Neuronal stem cell (in vitro differentiated cells): ENCODE measurements at regions not wholly inside any gene's neighbourhood (a gene's known extent, or its start where the extent isn't known, plus 50 kb on each side); places are given as distances from the start of the nearest gene placed in this dataset.
A peak's percentile ranks its signal among the peaks of the same experiment; 100 is the strongest.
"Not testable (repeated sequence)": the region's sequence is repeated elsewhere in the genome, so short reads cannot be mapped to it uniquely, and the experiment has no call there.

Experiments
- DNase-seq: peaks from one replicate; pipeline ENCODE4 v3.0.0-alpha.2; 2013; ENCODE audit warnings: low spot score
- H2AFZ ChIP-seq: one replicate; pipeline ENCODE4 v1.6.1; 2013; ENCODE audit warnings: mild to moderate bottlenecking, low read length, inconsistent platforms
- H2AK5ac ChIP-seq: 2 replicates; pipeline ENCODE4 v1.6.1; 2013; ENCODE audit warnings: low read depth, mild to moderate bottlenecking, inconsistent platforms, low read length, moderate library complexity, mixed read lengths
- H2BK120ac ChIP-seq: 2 replicates; pipeline ENCODE4 v1.6.1; 2013; ENCODE audit warnings: low read depth, mild to moderate bottlenecking, inconsistent platforms, low read length, moderate library complexity, mixed read lengths
- H2BK12ac ChIP-seq: one replicate; pipeline ENCODE4 v1.6.1; 2013; ENCODE audit warnings: low read length, inconsistent platforms
- H2BK15ac ChIP-seq: 2 replicates; pipeline ENCODE4 v1.6.1; 2013; ENCODE audit warnings: mild to moderate bottlenecking, low read length, inconsistent platforms, mixed read lengths
- H2BK5ac ChIP-seq: one replicate; pipeline ENCODE4 v1.6.1; 2013; ENCODE audit warnings: inconsistent platforms, mild to moderate bottlenecking, low read length, moderate library complexity
- H3K14ac ChIP-seq: one replicate; pipeline ENCODE4 v1.6.1; 2013; ENCODE audit warnings: low read length, inconsistent platforms
- H3K18ac ChIP-seq: 2 replicates; pipeline ENCODE4 v1.6.1; 2013; ENCODE audit warnings: low read length, inconsistent platforms
- H3K23ac ChIP-seq: 2 replicates; pipeline ENCODE4 v1.6.1; 2013; ENCODE audit warnings: low read depth, mild to moderate bottlenecking, mixed read lengths, low read length, inconsistent platforms; ENCODE audit not compliant: poor library complexity
- H3K27ac ChIP-seq: replicated peaks from 3 replicates; pipeline ENCODE4 v1.5.1; 2013; ENCODE audit warnings: low read length, inconsistent platforms
- H3K27me3 ChIP-seq, 3 experiments: 2 replicates each; pipeline ENCODE4 v1.6.1; 2013; ENCODE audit warnings: low read length in 3 of 3, mild to moderate bottlenecking in 2 of 3, inconsistent platforms in 1 of 3, low read depth in 1 of 3, mixed read lengths in 1 of 3, moderate library complexity in 1 of 3; ENCODE audit not compliant: control insufficient read depth in 3 of 3, insufficient read depth in 3 of 3
- H3K36me3 ChIP-seq, 2 donors: replicated peaks in 1 of 2; 2 replicates each; pipeline ENCODE4 v1.6.1; 2013; ENCODE audit warnings: low read length in 2 of 2; ENCODE audit not compliant: control insufficient read depth in 2 of 2, insufficient read depth in 2 of 2
- H3K4ac ChIP-seq: 2 replicates; pipeline ENCODE4 v1.6.1; 2013; ENCODE audit warnings: inconsistent platforms, mild to moderate bottlenecking, low read length, moderate library complexity
- H3K4me1 ChIP-seq, 2 donors: 1 replicate in 1 of 2; 2 replicates in 1 of 2; pipeline ENCODE4 v1.6.1; 2013; ENCODE audit warnings: low read length in 2 of 2, low read depth in 1 of 2; ENCODE audit not compliant: control insufficient read depth in 2 of 2, insufficient read depth in 1 of 2
- H3K4me2 ChIP-seq: one replicate; pipeline ENCODE4 v1.6.1; 2013; ENCODE audit warnings: mild to moderate bottlenecking, low read length, inconsistent platforms; ENCODE audit not compliant: insufficient read depth, poor library complexity, severe bottlenecking
- H3K4me3 ChIP-seq, 2 donors: 2 replicates each; pipeline ENCODE4 v1.5.1; 2013; ENCODE audit warnings: low read length in 2 of 2, mild to moderate bottlenecking in 2 of 2, inconsistent platforms in 1 of 2, moderate library complexity in 1 of 2
- H3K79me1 ChIP-seq: one replicate; pipeline ENCODE4 v1.6.1; 2013; ENCODE audit warnings: low read depth, mild to moderate bottlenecking, inconsistent platforms, low read length, moderate library complexity
- H3K9ac ChIP-seq: one replicate; pipeline ENCODE4 v1.6.1; 2013; ENCODE audit warnings: mild to moderate bottlenecking, low read depth, low read length, inconsistent platforms; ENCODE audit not compliant: poor library complexity
- H3K9me3 ChIP-seq, 2 donors: replicated peaks in 1 of 2; 2 replicates each; pipeline versions ENCODE3 to v1.6.1; 2013; ENCODE audit warnings: low read length in 2 of 2, mild to moderate bottlenecking in 2 of 2, inconsistent platforms in 1 of 2, low read depth in 1 of 2, mixed read lengths in 1 of 2, moderate library complexity in 1 of 2; ENCODE audit not compliant: control insufficient read depth in 2 of 2, insufficient read depth in 1 of 2
- H4K8ac ChIP-seq: one replicate; pipeline ENCODE4 v1.6.1; 2013; ENCODE audit warnings: low read depth, mild to moderate bottlenecking, inconsistent platforms, low read length, moderate library complexity
- H4K91ac ChIP-seq: one replicate; pipeline ENCODE4 v1.6.1; 2013; ENCODE audit warnings: low read length, low read depth, mild to moderate bottlenecking, inconsistent platforms; ENCODE audit not compliant: poor library complexity
- whole genome bisulfite sequencing, 2 donors: extraction: QIAGEN DNeasy Blood & Tissue Kit; methylation state at CpG; one replicate each; pipeline ENCODE4 v1.1.7; 2013; ENCODE audit warnings: missing lambda C conversion rate in 2 of 2, mixed read lengths in 1 of 2; ENCODE audit not compliant: insufficient read length in 2 of 2, insufficient replicate concordance in 1 of 2; ENCODE audit errors: extremely low coverage in 2 of 2; 5-methylcytosine and 5-hydroxymethylcytosine counted together

DNA sequence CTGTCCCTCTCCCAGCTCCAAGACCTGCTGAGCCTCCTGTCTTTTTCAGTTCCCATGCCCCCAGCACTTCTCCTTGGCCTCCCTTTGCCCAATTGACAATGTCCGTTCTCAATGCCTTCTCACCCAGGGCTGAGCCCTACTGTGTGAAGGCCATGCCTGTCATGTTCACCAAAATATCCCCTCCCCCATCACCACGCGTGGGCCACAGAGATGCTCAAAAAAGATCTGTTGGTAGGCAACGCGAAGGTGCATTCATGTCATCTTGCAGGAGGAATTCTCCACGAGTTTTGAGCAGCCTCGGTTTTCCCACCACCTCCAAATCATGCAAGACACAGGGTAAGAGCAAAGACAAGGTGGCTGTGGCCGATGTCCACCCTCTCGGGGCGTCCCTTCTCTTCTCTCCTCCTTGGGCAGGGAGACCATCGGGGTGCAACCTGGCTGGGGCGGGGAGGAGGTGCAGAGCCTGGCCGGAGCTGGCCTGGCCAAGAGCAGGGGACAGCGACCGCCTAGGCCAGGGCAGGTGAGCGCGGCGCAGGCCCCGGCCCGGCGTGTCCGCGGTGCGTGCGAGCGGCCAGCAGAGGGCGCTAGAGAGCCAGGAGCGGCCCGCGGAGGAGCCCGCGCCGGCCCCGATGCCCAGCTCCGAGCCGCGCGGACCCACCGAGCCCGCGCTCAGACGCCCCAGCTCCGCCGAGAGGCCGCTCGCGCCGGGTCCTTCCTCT, 56.3 kb upstream of the KRTAP5-11 start:
- not testable (repeated sequence) for H3K36me3 ChIP-seq, H3K14ac ChIP-seq, H3K27ac ChIP-seq, H2BK15ac ChIP-seq, H3K4ac ChIP-seq, H3K79me1 ChIP-seq, H4K91ac ChIP-seq, H3K23ac ChIP-seq, H2BK120ac ChIP-seq, H2BK12ac ChIP-seq, H4K8ac ChIP-seq, H3K9ac ChIP-seq, H2BK5ac ChIP-seq, H3K4me1 ChIP-seq, H2AK5ac ChIP-seq, H3K9me3 ChIP-seq
- Histone ChIP-seq H3K27me3 (peaks cover 0 to 12% (median 10%) of the 10 kb centered on the region in 3 experiments), H3K4me3 (peak overlapping the region in 1 of 2 donors; percentile 73), H3K4me2 (peak overlapping the region; percentile 45), H3K18ac (peak overlapping the region; percentile 76), H2AFZ (peak overlapping the region; percentile 87)
- peak; percentile 58 for DNase-seq
- no CpG with 5 or more reads among the region's 48 CpGs for WGBS, 2 donors

DNA sequence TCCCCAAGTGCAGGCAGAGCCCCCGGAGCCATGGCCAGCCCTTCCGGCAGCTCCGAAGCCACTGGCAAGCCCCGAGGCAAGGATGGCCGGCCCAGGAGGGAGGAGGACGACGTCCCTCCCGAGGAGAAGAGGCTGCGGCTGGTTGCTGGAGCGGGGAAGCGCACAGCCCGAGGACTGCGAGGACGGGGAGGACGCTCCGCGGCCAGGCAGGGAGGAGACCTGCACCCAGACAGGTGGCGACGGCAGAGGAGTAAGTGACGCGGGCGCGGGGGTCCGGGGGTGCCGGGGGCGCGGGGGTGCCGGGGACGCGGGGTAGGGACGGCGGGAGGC, 56.8 kb upstream of the KRTAP5-11 start:
- not testable (repeated sequence) for H2AK5ac ChIP-seq, H3K9me3 ChIP-seq, H4K91ac ChIP-seq, H3K4ac ChIP-seq, H2BK12ac ChIP-seq, H3K14ac ChIP-seq, H2BK15ac ChIP-seq, H2BK5ac ChIP-seq, H3K23ac ChIP-seq, H3K79me1 ChIP-seq, H3K4me1 ChIP-seq, H3K27ac ChIP-seq, H3K36me3 ChIP-seq, H4K8ac ChIP-seq, H2BK120ac ChIP-seq
- Histone ChIP-seq H3K4me2 (peak overlapping the region; percentile 45), H3K9ac (peak overlapping the region; percentile 70), H3K18ac (peak overlapping the region; percentile 76), H2AFZ (peak overlapping the region; percentile 87), H3K27me3 (peaks cover 0 to 12% (median 10%) of the 10 kb centered on the region in 3 experiments), H3K4me3 (peak overlapping the region; percentile 12 to 73)
- DNase-seq, result peak; percentile 15
- no CpG with 5 or more reads among the region's 32 CpGs for WGBS, 2 donors

DNA sequence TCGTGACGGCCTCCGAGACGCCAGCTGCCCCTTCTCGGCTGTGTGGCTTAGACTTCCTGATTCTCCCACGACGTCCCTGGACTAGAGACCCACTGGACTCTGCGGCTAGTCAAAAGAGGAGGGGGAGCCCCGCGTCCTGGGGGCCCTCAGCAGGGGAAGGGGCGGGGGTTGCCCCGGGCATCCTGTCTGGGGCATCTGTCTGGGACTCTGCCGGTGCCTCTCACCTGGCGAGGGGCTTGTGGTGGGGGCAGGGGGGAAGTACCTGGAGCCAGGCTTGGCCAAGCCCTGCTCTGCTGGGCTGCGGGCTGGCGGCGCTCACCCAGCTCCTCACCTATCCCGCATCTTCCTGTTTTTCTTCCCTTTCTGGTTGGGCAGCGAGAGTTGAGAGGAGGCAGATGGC, 57.2 kb upstream of the KRTAP5-11 start:
- not testable (repeated sequence) for H3K4me1 ChIP-seq, H3K27ac ChIP-seq, H3K4me3 ChIP-seq, DNase-seq, H2AFZ ChIP-seq, H4K8ac ChIP-seq, H3K14ac ChIP-seq, H4K91ac ChIP-seq, H2BK5ac ChIP-seq, H3K9ac ChIP-seq, H3K9me3 ChIP-seq, H2BK15ac ChIP-seq, H2BK12ac ChIP-seq, H2AK5ac ChIP-seq, H3K4ac ChIP-seq, H2BK120ac ChIP-seq, H3K23ac ChIP-seq, H3K79me1 ChIP-seq, H3K18ac ChIP-seq, H3K36me3 ChIP-seq
- WGBS, 2 donors, result no CpG with 5 or more reads among the region's 19 CpGs
- Histone ChIP-seq H3K27me3 (peaks cover 0 to 12% (median 10%) of the 10 kb centered on the region in 3 experiments), H3K4me2 (peak overlapping the region; percentile 18)

DNA sequence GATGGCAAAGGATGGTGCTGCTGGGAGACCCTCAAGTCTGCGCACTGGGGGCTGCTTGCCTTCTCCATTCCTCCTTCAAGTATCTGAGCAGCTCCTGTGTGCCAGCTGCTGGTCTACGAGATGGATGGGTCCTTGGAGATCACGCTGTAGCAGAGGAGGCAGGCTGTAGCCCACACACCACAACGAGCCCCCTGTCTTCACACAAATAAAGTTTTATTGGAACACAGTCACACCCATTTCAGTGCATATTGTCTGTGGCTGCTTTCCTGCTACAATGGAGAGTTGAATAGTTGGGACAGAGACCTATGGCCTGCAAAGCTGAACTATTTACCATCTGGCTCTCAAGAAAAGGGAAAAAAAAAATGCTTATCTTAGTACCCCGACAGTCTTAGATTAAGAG, 64.4 kb upstream of the KRTAP5-11 start:
- H3K4ac ChIP-seq, H3K14ac ChIP-seq, H3K4me1 ChIP-seq, H4K91ac ChIP-seq, H2BK15ac ChIP-seq, H3K4me3 ChIP-seq, H3K36me3 ChIP-seq, H4K8ac ChIP-seq, H3K23ac ChIP-seq, H3K18ac ChIP-seq, H3K27ac ChIP-seq, H2AFZ ChIP-seq, DNase-seq, H2BK120ac ChIP-seq, H2AK5ac ChIP-seq, H3K27me3 ChIP-seq, H3K9me3 ChIP-seq, H2BK5ac ChIP-seq, H2BK12ac ChIP-seq, H3K4me2 ChIP-seq, H3K9ac ChIP-seq, H3K79me1 ChIP-seq: not testable (repeated sequence)
- WGBS, 2 donors, result no CpG with 5 or more reads among the region's 5 CpGs
